Adrenal gland (tissue), 5 donors: ENCODE measurements at regions not wholly inside any gene's neighbourhood (a gene's known extent, or its start where the extent isn't known, plus 50 kb on each side); places are given as distances from the start of the nearest gene placed in this dataset.

Source experiments
- CTCF ChIP-seq, 6 experiments: fragments of 450-650 bp in 4 of 6; fragments of 200-600 bp in 2 of 6; sonication (generic) in 1 of 6; IDR thresholded peaks; 1 replicate in 5 of 6; 2 replicates in 1 of 6; pipeline versions ENCODE4 v1.5.1 to v1.8.0; 2016 to 2021; ENCODE audit warnings: antibody characterized with exemption in 6 of 6, mild to moderate bottlenecking in 2 of 6, moderate library complexity in 1 of 6
- POLR2A ChIP-seq, 2 donors: fragments of 450-650 bp; IDR thresholded peaks; one replicate each; pipeline ENCODE4 v1.6.1; 2017; ENCODE audit warnings: antibody characterized with exemption in 2 of 2, mild to moderate bottlenecking in 2 of 2, moderate library complexity in 1 of 2
- donor health status: DM: no; HTN: no; CAD: no.

- TF ChIP-seq CTCF (IDR thresholded peaks at IDR 0.05) (no peak), POLR2A (IDR thresholded peaks at IDR 0.05) (no peak)
These were observed 611.0 kb downstream of the KCNJ3 start for GRCh38 chr2:155309483-155309882.
